HEK293T (cell line): ENCODE measurements at regions not wholly inside any gene's neighbourhood (a gene's known extent, or its start where the extent isn't known, plus 50 kb on each side); places are given as distances from the start of the nearest gene placed in this dataset.

Experiments
- CTCF ChIA-PET: fragments of 350-600 bp; formaldehyde crosslinking; extraction: SDS; loops from one replicate; lab custom pipeline; 2021; ENCODE audit warnings: antibody characterized with exemption, inconsistent platforms; lab: Yijun Ruan, JAX
- POLR2A ChIA-PET: fragments of 350-600 bp; formaldehyde crosslinking; extraction: SDS; loops from one replicate; lab custom pipeline; 2020; ENCODE audit warnings: antibody characterized with exemption, inconsistent platforms; lab: Yijun Ruan, JAX
- DNase-seq: peaks from one replicate; pipeline ENCODE4 v3.0.0; 2012; ENCODE audit warnings: mixed read lengths; ENCODE audit errors: extremely low spot score
- ARNT ChIP-seq: fragments of 450-650 bp; IDR thresholded peaks from 2 replicates; pipeline ENCODE4 v1.6.1; 2017; ENCODE audit warnings: mild to moderate bottlenecking
- BHLHE40 ChIP-seq: fragments of 450-650 bp; IDR thresholded peaks from 2 replicates; pipeline ENCODE4 v1.6.1; 2016; ENCODE audit warnings: mild to moderate bottlenecking, moderate library complexity, borderline replicate concordance
- CTBP1 ChIP-seq: fragments of 450-650 bp; IDR thresholded peaks from 2 replicates; pipeline ENCODE4 v1.6.1; 2016; ENCODE audit warnings: borderline replicate concordance
- ELF4 ChIP-seq: fragments of 450-650 bp; IDR thresholded peaks from 2 replicates; pipeline ENCODE4 v1.6.1; 2017; ENCODE audit warnings: antibody characterized with exemption
- FOXA1 ChIP-seq: fragments of 450-650 bp; IDR thresholded peaks from 2 replicates; pipeline ENCODE4 v1.6.1; 2016; ENCODE audit warnings: mild to moderate bottlenecking
- FOXK2 ChIP-seq: fragments of 450-650 bp; IDR thresholded peaks from 2 replicates; pipeline ENCODE4 v1.6.1; 2016; ENCODE audit warnings: mild to moderate bottlenecking
- FOXM1 ChIP-seq: fragments of 450-650 bp; IDR thresholded peaks from 2 replicates; pipeline ENCODE4 v1.6.1; 2017; ENCODE audit warnings: mild to moderate bottlenecking, borderline replicate concordance
- HDGF ChIP-seq: fragments of 450-650 bp; IDR thresholded peaks from 2 replicates; pipeline ENCODE4 v1.6.1; 2017; ENCODE audit warnings: antibody characterized with exemption, borderline replicate concordance
- L3MBTL2 ChIP-seq: fragments of 450-650 bp; conservative IDR thresholded peaks from 2 replicates; pipeline ENCODE4 v1.6.1; 2016; ENCODE audit warnings: mild to moderate bottlenecking
- LEF1 ChIP-seq: fragments of 450-650 bp; IDR thresholded peaks from 2 replicates; pipeline ENCODE4 v1.6.1; 2017; ENCODE audit warnings: mild to moderate bottlenecking, borderline replicate concordance
- NFRKB ChIP-seq: fragments of 450-650 bp; IDR thresholded peaks from 2 replicates; pipeline ENCODE4 v1.6.1; 2016; ENCODE audit warnings: mild to moderate bottlenecking, moderate library complexity
- PKNOX1 ChIP-seq: fragments of 450-650 bp; IDR thresholded peaks from 2 replicates; pipeline ENCODE4 v1.6.1; 2016
- SP1 ChIP-seq: fragments of 450-650 bp; IDR thresholded peaks from 2 replicates; pipeline ENCODE4 v1.6.1; 2017
- SUZ12 ChIP-seq: fragments of 450-650 bp; IDR thresholded peaks from 2 replicates; pipeline ENCODE4 v1.6.1; 2016; ENCODE audit warnings: mild to moderate bottlenecking
- TARDBP ChIP-seq: fragments of 450-650 bp; IDR thresholded peaks from 2 replicates; pipeline ENCODE4 v1.6.1; 2016
- ZNF384 ChIP-seq: fragments of 450-650 bp; IDR thresholded peaks from 2 replicates; pipeline ENCODE4 v1.6.1; 2016

GRCh38 chr9:1327467-1327866, 277.3 kb downstream of the DMRT2 start:
- CTCF ChIA-PET = no interaction called here
- no peak for DNase-seq
- TF ChIP-seq FOXM1 (no peak), FOXK2 (no peak), CTBP1 (no peak), NFRKB (no peak), BHLHE40 (no peak), LEF1 (no peak), TARDBP (no peak), HDGF (no peak), PKNOX1 (no peak), SP1 (no peak), ZNF384 (no peak), ARNT (no peak)
- POLR2A ChIA-PET = no interaction called here

GRCh38 chr9:1328341-1328740, 278.2 kb downstream of the DMRT2 start:
- no peak for DNase-seq
- ChIA-PET POLR2A (no interaction called here), CTCF (no interaction called here)
- no peak for TF ChIP-seq BHLHE40
- no peak for TF ChIP-seq TARDBP
- TF ChIP-seq L3MBTL2 = no peak
- TF ChIP-seq ZNF384 = no peak
- no peak for TF ChIP-seq NFRKB
- no peak for TF ChIP-seq SP1
- TF ChIP-seq ARNT = no peak
- TF ChIP-seq FOXM1 = no peak
- no peak for TF ChIP-seq LEF1
- no peak for TF ChIP-seq HDGF

- CTCF ChIA-PET = no interaction called here
- POLR2A ChIA-PET = no interaction called here
- no peak for DNase-seq
- TF ChIP-seq ARNT (no peak), TARDBP (no peak), FOXA1 (no peak), SP1 (no peak), LEF1 (no peak), BHLHE40 (no peak), PKNOX1 (no peak), ELF4 (no peak), FOXK2 (no peak), NFRKB (no peak), L3MBTL2 (no peak), CTBP1 (no peak), FOXM1 (no peak), ZNF384 (no peak), HDGF (no peak), SUZ12 (no peak)
Measured at GRCh38 chr9:1331546-1332038, 281.4 kb downstream of the DMRT2 start.

GRCh38 chr9:1332156-1332555, 282.0 kb downstream of the DMRT2 start:
- POLR2A ChIA-PET = no interaction called here
- TF ChIP-seq FOXM1 = no peak
- no peak for TF ChIP-seq SUZ12
- TF ChIP-seq ARNT = no peak
- no peak for TF ChIP-seq HDGF
- TF ChIP-seq FOXA1 = no peak
- no peak for TF ChIP-seq PKNOX1
- TF ChIP-seq CTBP1 = no peak
- no peak for TF ChIP-seq LEF1
- no peak for TF ChIP-seq NFRKB
- TF ChIP-seq TARDBP = no peak
- DNase-seq = no peak
- CTCF ChIA-PET = no interaction called here

GRCh38 chr9:1335174-1335573, 285.0 kb downstream of the DMRT2 start:
- no peak for DNase-seq
- TF ChIP-seq ARNT = no peak
- no peak for TF ChIP-seq TARDBP
- no peak for TF ChIP-seq CTBP1
- no peak for TF ChIP-seq FOXK2
- TF ChIP-seq SP1 = no peak
- no peak for TF ChIP-seq ELF4
- POLR2A ChIA-PET = no interaction called here
- CTCF ChIA-PET = no interaction called here

GRCh38 chr9:1337169-1337568, 287.0 kb downstream of the DMRT2 start:
- DNase-seq = no peak
- ChIA-PET POLR2A (no interaction called here), CTCF (no interaction called here)
- TF ChIP-seq SUZ12 (no peak), FOXA1 (no peak), ARNT (no peak), LEF1 (no peak)

GRCh38 chr9:1340390-1340789, 290.2 kb downstream of the DMRT2 start:
- CTCF ChIA-PET = no interaction called here
- POLR2A ChIA-PET = no interaction called here
- no peak for DNase-seq
- TF ChIP-seq ZNF384 = no peak
- no peak for TF ChIP-seq L3MBTL2
- TF ChIP-seq ELF4 = no peak
- TF ChIP-seq SP1 = no peak
- TF ChIP-seq FOXK2 = no peak
- TF ChIP-seq BHLHE40 = no peak
- no peak for TF ChIP-seq FOXM1
- TF ChIP-seq FOXA1 = no peak
- TF ChIP-seq NFRKB = no peak
- TF ChIP-seq PKNOX1 = no peak
- no peak for TF ChIP-seq CTBP1
- no peak for TF ChIP-seq ARNT
